Fibroblast of villous mesenchyme (primary cell): ENCODE measurements at regions not wholly inside any gene's neighbourhood (a gene's known extent, or its start where the extent isn't known, plus 50 kb on each side); places are given as distances from the start of the nearest gene placed in this dataset.

ENCODE experiments used
- DNase-seq: peaks from one replicate; pipeline ENCODE4 v3.0.0-alpha.2; 2010; ENCODE audit warnings: low read depth
- H3K4me3 ChIP-seq: 2 replicates; pipeline ENCODE4 v1.5.1; 2011; ENCODE audit warnings: low read depth, mild to moderate bottlenecking, low read length
- TF ChIP-seq, protein P1 (sequence below): IDR thresholded peaks from 2 replicates; pipeline ENCODE4 v1.5.1; 2012; ENCODE audit warnings: low read depth, mild to moderate bottlenecking, low read length; ENCODE audit not compliant: insufficient read depth

DNA sequence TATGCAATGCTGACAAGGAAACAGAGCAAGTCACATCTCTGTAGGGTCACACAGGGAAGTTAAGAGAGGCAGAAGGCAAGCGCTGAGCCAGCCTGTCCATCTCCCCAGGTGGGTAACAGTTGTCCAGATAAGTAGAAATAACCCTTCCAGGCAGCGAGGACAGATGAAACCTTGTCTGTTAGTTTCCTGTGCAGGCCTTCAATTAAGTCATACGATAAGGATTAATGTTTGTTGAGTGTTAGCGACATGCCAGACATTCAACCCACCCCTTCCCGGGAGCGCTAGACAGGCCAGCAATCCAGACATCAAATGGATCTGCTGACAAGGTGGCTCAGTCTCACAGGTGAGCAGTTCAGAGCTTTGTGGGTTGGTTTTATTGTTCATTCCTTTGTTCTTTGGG is 221.5 kb upstream of the FMN2 start:
- TF ChIP-seq, protein P1, sequence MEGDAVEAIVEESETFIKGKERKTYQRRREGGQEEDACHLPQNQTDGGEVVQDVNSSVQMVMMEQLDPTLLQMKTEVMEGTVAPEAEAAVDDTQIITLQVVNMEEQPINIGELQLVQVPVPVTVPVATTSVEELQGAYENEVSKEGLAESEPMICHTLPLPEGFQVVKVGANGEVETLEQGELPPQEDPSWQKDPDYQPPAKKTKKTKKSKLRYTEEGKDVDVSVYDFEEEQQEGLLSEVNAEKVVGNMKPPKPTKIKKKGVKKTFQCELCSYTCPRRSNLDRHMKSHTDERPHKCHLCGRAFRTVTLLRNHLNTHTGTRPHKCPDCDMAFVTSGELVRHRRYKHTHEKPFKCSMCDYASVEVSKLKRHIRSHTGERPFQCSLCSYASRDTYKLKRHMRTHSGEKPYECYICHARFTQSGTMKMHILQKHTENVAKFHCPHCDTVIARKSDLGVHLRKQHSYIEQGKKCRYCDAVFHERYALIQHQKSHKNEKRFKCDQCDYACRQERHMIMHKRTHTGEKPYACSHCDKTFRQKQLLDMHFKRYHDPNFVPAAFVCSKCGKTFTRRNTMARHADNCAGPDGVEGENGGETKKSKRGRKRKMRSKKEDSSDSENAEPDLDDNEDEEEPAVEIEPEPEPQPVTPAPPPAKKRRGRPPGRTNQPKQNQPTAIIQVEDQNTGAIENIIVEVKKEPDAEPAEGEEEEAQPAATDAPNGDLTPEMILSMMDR, result no peak
- DNase-seq, result no peak
- no peak overlapping the region for H3K4me3 ChIP-seq

- TF ChIP-seq, protein P1, result no peak
- H3K4me3 ChIP-seq, result no peak overlapping the region
- no peak for DNase-seq
Observed at GRCh38 chr1:239872626-239873025, 219.1 kb upstream of the FMN2 start.

- TF ChIP-seq, protein P1, result no peak
- no peak for DNase-seq
- H3K4me3 ChIP-seq, result no peak overlapping the region
Observed at GRCh38 chr1:239874831-239875230, 216.9 kb upstream of the FMN2 start.

DNA sequence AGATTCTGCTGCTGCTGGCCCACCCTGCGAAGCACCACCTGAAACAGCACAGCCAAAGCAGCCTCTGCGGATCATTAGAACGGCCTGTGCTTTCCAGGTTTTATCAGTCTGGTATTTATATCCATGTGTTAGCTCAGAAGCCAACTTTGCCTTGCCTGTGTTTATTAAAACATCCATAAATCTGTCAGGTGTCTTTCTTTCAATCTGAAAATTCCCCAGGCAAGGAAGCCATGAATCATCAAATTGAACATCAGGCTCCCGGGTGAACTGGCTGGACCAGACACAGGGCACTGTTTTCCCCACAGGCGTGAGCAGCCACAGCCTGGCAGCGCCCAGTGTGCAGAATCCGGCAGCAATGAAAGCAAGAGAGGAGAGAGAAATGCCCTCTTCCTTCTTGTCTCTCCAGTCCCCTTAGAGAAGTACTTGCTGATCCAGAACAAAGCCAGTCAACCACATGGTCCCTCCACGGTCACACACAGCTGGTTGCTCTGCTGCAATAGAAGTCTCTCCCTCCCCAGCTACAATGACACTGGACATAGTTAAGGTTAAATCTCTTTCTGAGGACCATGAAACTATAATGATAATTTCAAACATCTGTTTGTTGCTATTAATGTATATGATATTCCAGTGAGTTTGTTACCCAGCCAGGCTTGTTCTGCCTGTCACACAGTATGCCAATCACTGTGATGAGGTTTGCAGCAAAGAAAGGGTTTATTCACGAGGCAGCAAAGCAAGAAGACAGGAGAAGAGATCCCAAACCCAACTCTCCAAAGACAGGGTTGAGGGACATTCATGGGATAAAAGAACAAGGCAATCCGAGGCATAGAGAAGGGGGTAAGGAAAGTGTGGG is 212.1 kb upstream of the FMN2 start:
- no peak overlapping the region for H3K4me3 ChIP-seq
- TF ChIP-seq, protein P1, result no peak
- no peak for DNase-seq

GRCh38 chr1:239882967-239883366 is 208.7 kb upstream of the FMN2 start:
- TF ChIP-seq, protein P1, result no peak
- no peak for DNase-seq
- no peak overlapping the region for H3K4me3 ChIP-seq

DNA sequence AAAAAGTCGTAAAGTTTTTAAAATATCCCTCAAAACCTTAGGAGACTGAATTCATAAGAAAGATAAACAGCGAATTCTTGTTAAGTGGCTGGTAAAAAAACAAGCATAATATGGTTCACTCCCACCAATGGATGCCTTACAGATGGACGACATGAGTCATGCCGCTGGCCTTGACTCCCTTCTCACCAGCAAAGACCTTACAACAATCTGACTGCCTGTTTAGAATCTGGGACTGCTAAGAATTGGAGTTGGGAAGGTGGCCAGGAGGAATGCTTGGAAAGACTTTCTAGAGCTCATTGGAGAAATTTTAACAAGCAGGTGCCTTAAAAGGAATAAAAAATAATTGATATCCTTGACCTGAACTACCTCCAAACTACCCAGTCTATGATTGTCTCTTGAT is 206.9 kb upstream of the FMN2 start:
- peak; percentile 30 for DNase-seq
- TF ChIP-seq, protein P1, result no peak
- H3K4me3 ChIP-seq, result no peak overlapping the region

DNA sequence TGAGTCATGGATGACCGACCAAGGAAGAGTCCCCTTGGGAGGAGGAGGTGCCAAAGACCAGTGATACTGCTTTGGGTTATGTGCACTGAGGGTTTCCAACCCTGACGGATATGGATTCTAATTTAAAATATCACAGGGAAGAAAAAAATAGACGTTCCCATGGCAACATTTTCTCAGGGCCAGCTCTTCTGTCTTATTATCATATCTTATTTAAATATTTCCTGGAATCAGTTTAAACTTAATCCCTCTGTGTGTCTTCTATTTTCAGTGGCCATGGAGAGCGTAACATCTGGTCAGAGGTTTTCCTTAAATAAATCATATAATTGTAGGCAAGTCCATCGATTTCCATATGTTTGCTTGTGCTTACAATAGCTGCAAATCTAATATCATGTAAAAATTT is 205.4 kb upstream of the FMN2 start:
- H3K4me3 ChIP-seq, result no peak overlapping the region
- TF ChIP-seq, protein P1, result no peak
- no peak for DNase-seq
